ENCODE measurements at regions not wholly inside any gene's neighbourhood (a gene's known extent, or its start where the extent isn't known, plus 50 kb on each side); places are given as distances from the start of the nearest gene placed in this dataset.

- H3K4me3 ChIP-seq (ENCODE audit: low read depth, low read length), result no peak overlapping the region
- TF ChIP-seq MYC (IDR thresholded peaks at IDR 0.05; ENCODE audit: low read depth, low read length) (no peak; the same call in 1 of the 2 replicates), POLR2A (IDR thresholded peaks at IDR 0.05; ENCODE audit: extremely low read depth, insufficient read length) (no peak), MAX (IDR thresholded peaks at IDR 0.05; ENCODE audit: low read depth, low read length) (no peak), CTCF (IDR thresholded peaks at IDR 0.05; ENCODE audit: low read depth, low read length) (no peak)
- peak; percentile 69 for DNase-seq (ENCODE audit: low read depth)
Observed at GRCh38 chr10:88120599-88121333, 257.3 kb downstream of the PTEN start.

- no peak for DNase-seq (ENCODE audit: low read depth)
- TF ChIP-seq MYC (IDR thresholded peaks at IDR 0.05; ENCODE audit: low read depth, low read length), result no peak
- TF ChIP-seq POLR2A (IDR thresholded peaks at IDR 0.05; ENCODE audit: extremely low read depth, insufficient read length), result no peak
- no peak for TF ChIP-seq CTCF (IDR thresholded peaks at IDR 0.05; ENCODE audit: low read depth, low read length)
- TF ChIP-seq MAX (IDR thresholded peaks at IDR 0.05; ENCODE audit: low read depth, low read length), result no peak
- H3K4me3 ChIP-seq (ENCODE audit: low read depth, low read length), result no peak overlapping the region
Observed at GRCh38 chr10:88121361-88121760, 257.9 kb downstream of the PTEN start.

GRCh38 chr10:88122145-88122544 is 258.7 kb downstream of the PTEN start:
- no peak overlapping the region for H3K4me3 ChIP-seq (ENCODE audit: low read depth, low read length)

GRCh38 chr10:88122576-88122975 is 259.2 kb downstream of the PTEN start:
- TF ChIP-seq CTCF (IDR thresholded peaks at IDR 0.05; ENCODE audit: low read depth, low read length), result no peak
- H3K4me3 ChIP-seq (ENCODE audit: low read depth, low read length), result no peak overlapping the region
- no peak for DNase-seq (ENCODE audit: low read depth)

More at GRCh38 chr10:88122145-88122544, 258.7 kb downstream of the PTEN start:
- DNase-seq (ENCODE audit: low read depth), result no peak
- TF ChIP-seq MAX (IDR thresholded peaks at IDR 0.05; ENCODE audit: low read depth, low read length) (no peak), MYC (IDR thresholded peaks at IDR 0.05; ENCODE audit: low read depth, low read length) (no peak), POLR2A (IDR thresholded peaks at IDR 0.05; ENCODE audit: extremely low read depth, insufficient read length) (no peak), CTCF (IDR thresholded peaks at IDR 0.05; ENCODE audit: low read depth, low read length) (no peak)

GRCh38 chr10:88125766-88126165 is 262.3 kb downstream of the PTEN start:
- no peak overlapping the region for H3K4me3 ChIP-seq (ENCODE audit: low read depth, low read length)
- TF ChIP-seq MAX (IDR thresholded peaks at IDR 0.05; ENCODE audit: low read depth, low read length) (no peak), MYC (IDR thresholded peaks at IDR 0.05; ENCODE audit: low read depth, low read length) (no peak)
- no peak for DNase-seq (ENCODE audit: low read depth)

- DNase-seq (ENCODE audit: low read depth), result no peak
- no peak overlapping the region for H3K4me3 ChIP-seq (ENCODE audit: low read depth, low read length)
- no peak for TF ChIP-seq MYC (IDR thresholded peaks at IDR 0.05; ENCODE audit: low read depth, low read length)
- TF ChIP-seq MAX (IDR thresholded peaks at IDR 0.05; ENCODE audit: low read depth, low read length), result no peak
- TF ChIP-seq CTCF (IDR thresholded peaks at IDR 0.05; ENCODE audit: low read depth, low read length), result no peak
- TF ChIP-seq POLR2A (IDR thresholded peaks at IDR 0.05; ENCODE audit: extremely low read depth, insufficient read length), result no peak
Observed at GRCh38 chr10:88126699-88127098, 263.3 kb downstream of the PTEN start.

Data from NB4 (cell line).